ENCODE measurements at regions not wholly inside any gene's neighbourhood (a gene's known extent, or its start where the extent isn't known, plus 50 kb on each side); places are given as distances from the start of the nearest gene placed in this dataset.

- Histone ChIP-seq H4K20me1 (replicated peaks; ENCODE audit: control insufficient read depth, insufficient read depth, low read length) (no peaks in the 10 kb centered on the region), H3K4me1 (replicated peaks in 1 of 2; ENCODE audit: control insufficient read depth in 2 of 2, insufficient read depth in 2 of 2, low read length in 2 of 2) (no peaks in the 10 kb centered on the region), H3K27ac (ENCODE audit: extremely low read depth, low read depth, low read length) (no peak overlapping the region), H3K79me2 (ENCODE audit: control insufficient read depth, insufficient read depth, low read length) (no peaks in the 10 kb centered on the region), H3K27me3 (ENCODE audit: control insufficient read depth in 2 of 2, insufficient read depth in 2 of 2, low read length in 2 of 2) (no peaks in the 10 kb centered on the region), H3K36me3 (ENCODE audit: control insufficient read depth, insufficient read depth, low read length) (no peaks in the 10 kb centered on the region), H3K4me3 (no peak overlapping the region), H3K9me1 (ENCODE audit: control insufficient read depth, insufficient read depth, low read length) (no peaks in the 10 kb centered on the region), H3K4me2 (ENCODE audit: insufficient read depth, low read length) (no peak overlapping the region), H3K9ac (ENCODE audit: insufficient read depth in 1 of 2, low read depth in 2 of 2, low read length in 2 of 2) (no peak overlapping the region), H2AFZ (ENCODE audit: low read depth, low read length) (no peak overlapping the region), H3K9me3 (replicated peaks; ENCODE audit: control insufficient read depth, insufficient read depth, low read depth, low read length) (no peaks in the 10 kb centered on the region)
- intact Hi-C loops (cut with micrococcal nuclease) = no loop called here
- ChIA-PET CTCF (ENCODE audit: low intra/inter-chr PET ratio) (no interaction called here), POLR2A (no interaction called here)
- no peak for FAIRE-seq
- ATAC-seq = no peak
- BruUV-seq (replicated peaks) = no TSS peak
- TF ChIP-seq FIP1L1 (IDR thresholded peaks at IDR 0.05; ENCODE audit: low read depth, low read length, poor library complexity, severe bottlenecking) (no peak), TBP (optimal IDR thresholded peaks at IDR 0.05; ENCODE audit: low read depth, low read length) (no peak), RBM25 (IDR thresholded peaks at IDR 0.05; ENCODE audit: low read depth, low read length, severe bottlenecking) (no peak), MED1 (CRISPR knock-in tag; IDR thresholded peaks at IDR 0.05; ENCODE audit: borderline replicate concordance) (no peak), FOXA3 (CRISPR knock-in tag; conservative IDR thresholded peaks at IDR 0.05 in 1 of 2, IDR thresholded peaks at IDR 0.05 in 1 of 2) (no peak), EP300 (IDR thresholded peaks at IDR 0.05; ENCODE audit: low read length) (no peak), BCL6 (CRISPR knock-in tag; IDR thresholded peaks at IDR 0.05) (no peak), CCNT2 (IDR thresholded peaks at IDR 0.05; ENCODE audit: borderline replicate concordance, extremely low read depth, insufficient read length, low read depth, low read length) (no peak), DACH1 (IDR thresholded peaks at IDR 0.05; ENCODE audit: partially characterized antibody) (no peak), TCF7L2 (IDR thresholded peaks at IDR 0.05; ENCODE audit: low read depth, low read length) (no peak)
- TF ChIP-seq, protein P1, sequence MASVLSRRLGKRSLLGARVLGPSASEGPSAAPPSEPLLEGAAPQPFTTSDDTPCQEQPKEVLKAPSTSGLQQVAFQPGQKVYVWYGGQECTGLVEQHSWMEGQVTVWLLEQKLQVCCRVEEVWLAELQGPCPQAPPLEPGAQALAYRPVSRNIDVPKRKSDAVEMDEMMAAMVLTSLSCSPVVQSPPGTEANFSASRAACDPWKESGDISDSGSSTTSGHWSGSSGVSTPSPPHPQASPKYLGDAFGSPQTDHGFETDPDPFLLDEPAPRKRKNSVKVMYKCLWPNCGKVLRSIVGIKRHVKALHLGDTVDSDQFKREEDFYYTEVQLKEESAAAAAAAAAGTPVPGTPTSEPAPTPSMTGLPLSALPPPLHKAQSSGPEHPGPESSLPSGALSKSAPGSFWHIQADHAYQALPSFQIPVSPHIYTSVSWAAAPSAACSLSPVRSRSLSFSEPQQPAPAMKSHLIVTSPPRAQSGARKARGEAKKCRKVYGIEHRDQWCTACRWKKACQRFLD (CRISPR knock-in tag; IDR thresholded peaks at IDR 0.05) = no peak
- TF ChIP-seq, protein P2, sequence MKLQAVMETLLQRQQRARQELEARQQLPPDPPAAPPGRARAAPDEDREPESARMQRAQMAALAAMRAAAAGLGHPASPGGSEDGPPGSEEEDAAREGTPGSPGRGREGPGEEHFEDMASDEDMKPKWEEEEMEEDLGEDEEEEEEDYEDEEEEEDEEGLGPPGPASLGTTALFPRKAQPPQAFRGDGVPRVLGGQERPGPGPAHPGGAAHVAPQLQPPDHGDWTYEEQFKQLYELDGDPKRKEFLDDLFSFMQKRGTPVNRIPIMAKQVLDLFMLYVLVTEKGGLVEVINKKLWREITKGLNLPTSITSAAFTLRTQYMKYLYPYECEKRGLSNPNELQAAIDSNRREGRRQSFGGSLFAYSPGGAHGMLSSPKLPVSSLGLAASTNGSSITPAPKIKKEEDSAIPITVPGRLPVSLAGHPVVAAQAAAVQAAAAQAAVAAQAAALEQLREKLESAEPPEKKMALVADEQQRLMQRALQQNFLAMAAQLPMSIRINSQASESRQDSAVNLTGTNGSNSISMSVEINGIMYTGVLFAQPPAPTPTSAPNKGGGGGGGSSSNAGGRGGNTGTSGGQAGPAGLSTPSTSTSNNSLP (IDR thresholded peaks at IDR 0.05; ENCODE audit: borderline replicate concordance, low read depth, low read length) = no peak
- TF ChIP-seq, protein P3, sequence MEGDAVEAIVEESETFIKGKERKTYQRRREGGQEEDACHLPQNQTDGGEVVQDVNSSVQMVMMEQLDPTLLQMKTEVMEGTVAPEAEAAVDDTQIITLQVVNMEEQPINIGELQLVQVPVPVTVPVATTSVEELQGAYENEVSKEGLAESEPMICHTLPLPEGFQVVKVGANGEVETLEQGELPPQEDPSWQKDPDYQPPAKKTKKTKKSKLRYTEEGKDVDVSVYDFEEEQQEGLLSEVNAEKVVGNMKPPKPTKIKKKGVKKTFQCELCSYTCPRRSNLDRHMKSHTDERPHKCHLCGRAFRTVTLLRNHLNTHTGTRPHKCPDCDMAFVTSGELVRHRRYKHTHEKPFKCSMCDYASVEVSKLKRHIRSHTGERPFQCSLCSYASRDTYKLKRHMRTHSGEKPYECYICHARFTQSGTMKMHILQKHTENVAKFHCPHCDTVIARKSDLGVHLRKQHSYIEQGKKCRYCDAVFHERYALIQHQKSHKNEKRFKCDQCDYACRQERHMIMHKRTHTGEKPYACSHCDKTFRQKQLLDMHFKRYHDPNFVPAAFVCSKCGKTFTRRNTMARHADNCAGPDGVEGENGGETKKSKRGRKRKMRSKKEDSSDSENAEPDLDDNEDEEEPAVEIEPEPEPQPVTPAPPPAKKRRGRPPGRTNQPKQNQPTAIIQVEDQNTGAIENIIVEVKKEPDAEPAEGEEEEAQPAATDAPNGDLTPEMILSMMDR (IDR thresholded peaks at IDR 0.05 in 2 of 3, conservative IDR thresholded peaks at IDR 0.05 in 1 of 3; ENCODE audit: insufficient read depth in 2 of 3, low read depth in 1 of 3, low read length in 3 of 3) = no peak
- no peak for DNase-seq (ENCODE audit: extremely low read depth in 1 of 4, low spot score in 3 of 4)
- WGBS (ENCODE audit: insufficient coverage, low coverage, missing lambda C conversion rate) = 0% methylated on average over 5 of the region's 5 CpGs
- in situ Hi-C loops (cut with MboI) = no loop called here
These were observed 270.9 kb downstream of the CYLC2 start for GRCh38 chr9:103266064-103266463.
